Activated CD4-positive, alpha-beta memory T cell treated with anti-CD3 and anti-CD28 coated beads for 36 hours (primary cell): ENCODE measurements at regions not wholly inside any gene's neighbourhood (a gene's known extent, or its start where the extent isn't known, plus 50 kb on each side); places are given as distances from the start of the nearest gene placed in this dataset.
"Not testable (repeated sequence)": the region's sequence is repeated elsewhere in the genome, so short reads cannot be mapped to it uniquely, and the experiment has no call there.

ENCODE experiments used
- CTCF ChIA-PET: fragments of 350-600 bp; sonication (Branson Sonifier 250); formaldehyde crosslinking; loops from one replicate; lab custom pipeline; 2021; ENCODE audit warnings: antibody characterized with exemption, inconsistent platforms; lab: Charles Lee
- POLR2A ChIA-PET: fragments of 350-600 bp; sonication (Branson Sonifier 250); formaldehyde crosslinking; loops from one replicate; lab custom pipeline; 2021; ENCODE audit warnings: antibody characterized with exemption; lab: Charles Lee
- DNase-seq: peaks from one replicate; pipeline ENCODE4 v3.0.0-alpha.2; 2020
- H3K27ac Mint-ChIP-seq: one replicate; pipeline ENCODE4 v1.8.0; 2021; ENCODE audit warnings: mixed read lengths
- H3K27me3 Mint-ChIP-seq: one replicate; pipeline ENCODE4 v1.8.0; 2021; ENCODE audit warnings: mixed read lengths
- H3K36me3 Mint-ChIP-seq: one replicate; pipeline ENCODE4 v1.8.0; 2021; ENCODE audit warnings: mixed read lengths
- H3K4me1 Mint-ChIP-seq: one replicate; pipeline ENCODE4 v1.8.0; 2021; ENCODE audit warnings: low read depth, mixed read lengths
- H3K4me3 Mint-ChIP-seq: one replicate; pipeline ENCODE4 v1.8.0; 2021; ENCODE audit warnings: mild to moderate bottlenecking, mixed read lengths
- H3K9me3 Mint-ChIP-seq: one replicate; pipeline ENCODE4 v1.8.0; 2021; ENCODE audit warnings: mixed read lengths
- intact Hi-C: fragments of 100-400 bp; cut with micrococcal nuclease; formaldehyde crosslinking; loops from one replicate; pipeline ENCODE4 v1.15.1; 2023

GRCh38 chr4:155044251-155044650 is 164.2 kb upstream of the NPY2R start:
- H3K27me3 Mint-ChIP-seq, H3K4me1 Mint-ChIP-seq, H3K9me3 Mint-ChIP-seq, H3K36me3 Mint-ChIP-seq, H3K27ac Mint-ChIP-seq, POLR2A ChIA-PET, intact Hi-C loops, DNase-seq, CTCF ChIA-PET, H3K4me3 Mint-ChIP-seq: not testable (repeated sequence)

- ChIA-PET POLR2A (no interaction called here), CTCF (no interaction called here)
- H3K9me3 Mint-ChIP-seq, result no peaks in the 10 kb centered on the region
- H3K27ac Mint-ChIP-seq, result no peak overlapping the region
- no peak for DNase-seq
- H3K4me1 Mint-ChIP-seq, result no peaks in the 10 kb centered on the region
- no peaks in the 10 kb centered on the region for H3K27me3 Mint-ChIP-seq
- H3K4me3 Mint-ChIP-seq, result no peak overlapping the region
- intact Hi-C loops, result no loop called here
- no peaks in the 10 kb centered on the region for H3K36me3 Mint-ChIP-seq
Observed at GRCh38 chr4:155047755-155048154, 160.7 kb upstream of the NPY2R start.

GRCh38 chr4:155054042-155054441 is 154.4 kb upstream of the NPY2R start:
- POLR2A ChIA-PET, H3K4me1 Mint-ChIP-seq, CTCF ChIA-PET, H3K9me3 Mint-ChIP-seq, intact Hi-C loops, H3K27me3 Mint-ChIP-seq, H3K4me3 Mint-ChIP-seq, H3K27ac Mint-ChIP-seq, H3K36me3 Mint-ChIP-seq, DNase-seq: not testable (repeated sequence)

- Mint-ChIP-seq H3K27ac (no peak overlapping the region), H3K4me3 (no peak overlapping the region), H3K27me3 (no peaks in the 10 kb centered on the region), H3K36me3 (no peaks in the 10 kb centered on the region), H3K9me3 (no peaks in the 10 kb centered on the region), H3K4me1 (no peaks in the 10 kb centered on the region)
- intact Hi-C loops, result no loop called here
- ChIA-PET POLR2A (no interaction called here), CTCF (no interaction called here)
- no peak for DNase-seq
Observed at GRCh38 chr4:155060419-155060818, 148.0 kb upstream of the NPY2R start.

GRCh38 chr4:155060873-155061272 is 147.6 kb upstream of the NPY2R start:
- no peak for DNase-seq
- ChIA-PET POLR2A (no interaction called here), CTCF (no interaction called here)
- Mint-ChIP-seq H3K9me3 (no peaks in the 10 kb centered on the region), H3K27ac (no peak overlapping the region), H3K27me3 (no peaks in the 10 kb centered on the region), H3K36me3 (no peaks in the 10 kb centered on the region), H3K4me1 (no peaks in the 10 kb centered on the region), H3K4me3 (no peak overlapping the region)
- intact Hi-C loops, result no loop called here

- Mint-ChIP-seq H3K4me3 (no peak overlapping the region), H3K36me3 (no peaks in the 10 kb centered on the region), H3K4me1 (no peaks in the 10 kb centered on the region), H3K9me3 (no peaks in the 10 kb centered on the region), H3K27me3 (no peaks in the 10 kb centered on the region), H3K27ac (no peak overlapping the region)
- ChIA-PET POLR2A (no interaction called here), CTCF (no interaction called here)
- no peak for DNase-seq
- intact Hi-C loops, result no loop called here
Observed at GRCh38 chr4:155062948-155063347, 145.5 kb upstream of the NPY2R start.

GRCh38 chr4:155064934-155065333 is 143.5 kb upstream of the NPY2R start:
- CTCF ChIA-PET, H3K27ac Mint-ChIP-seq, POLR2A ChIA-PET, DNase-seq, H3K4me3 Mint-ChIP-seq, H3K27me3 Mint-ChIP-seq, H3K9me3 Mint-ChIP-seq, intact Hi-C loops, H3K4me1 Mint-ChIP-seq, H3K36me3 Mint-ChIP-seq: not testable (repeated sequence)

- Mint-ChIP-seq H3K4me3 (no peak overlapping the region), H3K4me1 (no peaks in the 10 kb centered on the region), H3K27ac (no peak overlapping the region), H3K9me3 (peaks cover 2% of the 10 kb centered on the region), H3K27me3 (no peaks in the 10 kb centered on the region), H3K36me3 (no peaks in the 10 kb centered on the region)
- intact Hi-C loops, result no loop called here
- ChIA-PET CTCF (no interaction called here), POLR2A (no interaction called here)
- DNase-seq, result no peak
Observed at GRCh38 chr4:155066871-155067270, 141.6 kb upstream of the NPY2R start.

GRCh38 chr4:155071962-155072361 is 136.5 kb upstream of the NPY2R start:
- Mint-ChIP-seq H3K4me1 (no peaks in the 10 kb centered on the region), H3K36me3 (no peaks in the 10 kb centered on the region), H3K9me3 (peaks cover 2% of the 10 kb centered on the region), H3K27ac (no peak overlapping the region), H3K4me3 (no peak overlapping the region), H3K27me3 (no peaks in the 10 kb centered on the region)
- DNase-seq, result no peak
- ChIA-PET POLR2A (no interaction called here), CTCF (no interaction called here)
- intact Hi-C loops, result no loop called here

GRCh38 chr4:155072417-155072816 is 136.0 kb upstream of the NPY2R start:
- CTCF ChIA-PET, result no interaction called here
- POLR2A ChIA-PET, result no interaction called here
- H3K36me3 Mint-ChIP-seq, result no peaks in the 10 kb centered on the region
- H3K9me3 Mint-ChIP-seq, result peaks cover 2% of the 10 kb centered on the region
- no peaks in the 10 kb centered on the region for H3K4me1 Mint-ChIP-seq
- no peak for DNase-seq
- intact Hi-C loops, result no loop called here
- H3K4me3 Mint-ChIP-seq, result no peak overlapping the region
- no peak overlapping the region for H3K27ac Mint-ChIP-seq
- no peaks in the 10 kb centered on the region for H3K27me3 Mint-ChIP-seq

GRCh38 chr4:155073852-155074251 is 134.6 kb upstream of the NPY2R start:
- Mint-ChIP-seq H3K4me1 (no peaks in the 10 kb centered on the region), H3K27ac (no peak overlapping the region), H3K36me3 (no peaks in the 10 kb centered on the region), H3K9me3 (peaks cover 1% of the 10 kb centered on the region), H3K4me3 (no peak overlapping the region), H3K27me3 (no peaks in the 10 kb centered on the region)
- intact Hi-C loops, result no loop called here
- ChIA-PET CTCF (no interaction called here), POLR2A (no interaction called here)
- no peak for DNase-seq

- Mint-ChIP-seq H3K4me1 (no peaks in the 10 kb centered on the region), H3K4me3 (no peak overlapping the region), H3K27ac (no peak overlapping the region), H3K36me3 (no peaks in the 10 kb centered on the region), H3K9me3 (no peaks in the 10 kb centered on the region), H3K27me3 (no peaks in the 10 kb centered on the region)
- intact Hi-C loops, result no loop called here
- ChIA-PET POLR2A (no interaction called here), CTCF (no interaction called here)
- no peak for DNase-seq
Observed at GRCh38 chr4:155076256-155076785, 132.1 kb upstream of the NPY2R start.

GRCh38 chr4:155077452-155078229 is 130.8 kb upstream of the NPY2R start:
- POLR2A ChIA-PET, result no interaction called here
- intact Hi-C loops, result no loop called here
- Mint-ChIP-seq H3K27ac (no peak overlapping the region), H3K4me3 (no peak overlapping the region), H3K36me3 (no peaks in the 10 kb centered on the region), H3K27me3 (no peaks in the 10 kb centered on the region), H3K9me3 (no peaks in the 10 kb centered on the region), H3K4me1 (no peaks in the 10 kb centered on the region)
- CTCF ChIA-PET, result no interaction called here
- no peak for DNase-seq
